ENCODE measurements at regions not wholly inside any gene's neighbourhood (a gene's known extent, or its start where the extent isn't known, plus 50 kb on each side); places are given as distances from the start of the nearest gene placed in this dataset.
"Not testable (repeated sequence)": the region's sequence is repeated elsewhere in the genome, so short reads cannot be mapped to it uniquely, and the experiment has no call there.

- not testable (repeated sequence) for H3K36me3 Mint-ChIP-seq (ENCODE audit: low read depth); H3K4me3 Mint-ChIP-seq; H3K27ac Mint-ChIP-seq; H3K27me3 Mint-ChIP-seq; H3K4me1 Mint-ChIP-seq (ENCODE audit: low read depth); H3K9me3 Mint-ChIP-seq
These were observed 790.4 kb downstream of the TTLL7 start for GRCh38 chr1:83208540-83208939.

GRCh38 chr1:83194610-83195009 is 804.3 kb downstream of the TTLL7 start:
- not testable (repeated sequence) for H3K36me3 Mint-ChIP-seq (ENCODE audit: low read depth); H3K4me3 Mint-ChIP-seq; H3K4me1 Mint-ChIP-seq (ENCODE audit: low read depth); H3K27me3 Mint-ChIP-seq; H3K9me3 Mint-ChIP-seq; H3K27ac Mint-ChIP-seq

DNA sequence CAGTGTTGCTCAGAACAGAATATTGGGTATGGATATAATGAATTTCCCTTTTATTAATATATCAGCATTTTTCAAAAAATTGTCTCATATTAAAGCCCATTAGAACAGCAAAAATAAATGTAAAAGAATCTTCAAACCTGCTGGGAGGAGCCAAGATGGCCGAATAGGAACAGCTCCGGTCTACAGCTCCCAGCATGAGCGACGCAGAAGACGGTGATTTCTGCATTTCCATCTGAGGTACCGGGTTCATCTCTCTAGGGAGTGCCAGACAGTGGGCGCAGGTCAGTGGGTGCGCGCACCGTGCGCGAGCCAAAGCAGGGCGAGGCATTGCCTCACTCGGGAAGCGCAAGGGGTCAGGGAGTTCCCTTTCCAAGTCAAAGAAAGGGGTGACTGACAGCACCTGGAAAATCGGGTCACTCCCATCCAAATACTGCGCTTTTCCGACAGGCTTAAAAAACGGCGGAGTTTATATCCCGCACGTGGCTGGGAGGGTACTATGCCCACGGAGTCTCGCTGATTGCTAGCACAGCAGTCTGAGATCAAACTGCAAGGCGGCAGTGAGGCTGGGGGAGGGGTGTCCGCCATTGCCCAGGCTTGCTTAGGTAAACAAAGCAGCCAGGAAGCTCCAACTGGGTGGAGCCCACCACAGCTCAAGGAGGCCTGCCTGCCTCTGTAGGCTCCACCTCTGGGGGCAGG is 816.8 kb downstream of the TTLL7 start:
- not testable (repeated sequence) for H3K4me3 Mint-ChIP-seq, H3K27ac Mint-ChIP-seq

DNA sequence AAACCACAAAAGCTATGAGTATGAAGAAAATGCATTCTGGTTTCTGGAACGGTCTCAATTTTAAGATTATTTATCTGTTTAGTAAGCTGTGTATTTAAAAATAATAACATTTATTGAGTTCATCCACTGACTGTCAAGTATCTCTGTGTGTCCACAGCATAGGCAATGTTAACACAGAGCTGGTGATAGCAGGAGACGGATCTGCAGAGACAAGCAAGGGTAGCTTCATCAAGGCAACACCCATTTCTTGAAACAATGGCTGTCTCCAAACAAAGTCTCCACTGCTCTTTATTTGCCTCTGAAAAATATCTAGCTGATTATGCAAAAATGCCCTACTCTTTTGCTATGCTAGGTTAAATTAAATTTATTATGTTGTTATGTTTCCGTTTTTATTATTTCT is 818.3 kb downstream of the TTLL7 start:
- not testable (repeated sequence) for H3K9me3 Mint-ChIP-seq; H3K27ac Mint-ChIP-seq; H3K27me3 Mint-ChIP-seq; H3K4me3 Mint-ChIP-seq; H3K36me3 Mint-ChIP-seq (ENCODE audit: low read depth); H3K4me1 Mint-ChIP-seq (ENCODE audit: low read depth)

More for the DNA sequence above, 816.8 kb downstream of the TTLL7 start:
- H3K9me3 Mint-ChIP-seq; H3K4me1 Mint-ChIP-seq (ENCODE audit: low read depth); H3K36me3 Mint-ChIP-seq (ENCODE audit: low read depth); H3K27me3 Mint-ChIP-seq: not testable (repeated sequence)

- H3K27ac Mint-ChIP-seq; H3K36me3 Mint-ChIP-seq (ENCODE audit: low read depth); H3K9me3 Mint-ChIP-seq; H3K4me3 Mint-ChIP-seq; H3K27me3 Mint-ChIP-seq; H3K4me1 Mint-ChIP-seq (ENCODE audit: low read depth): not testable (repeated sequence)
These were observed 831.3 kb downstream of the TTLL7 start for GRCh38 chr1:83167634-83168033.

DNA sequence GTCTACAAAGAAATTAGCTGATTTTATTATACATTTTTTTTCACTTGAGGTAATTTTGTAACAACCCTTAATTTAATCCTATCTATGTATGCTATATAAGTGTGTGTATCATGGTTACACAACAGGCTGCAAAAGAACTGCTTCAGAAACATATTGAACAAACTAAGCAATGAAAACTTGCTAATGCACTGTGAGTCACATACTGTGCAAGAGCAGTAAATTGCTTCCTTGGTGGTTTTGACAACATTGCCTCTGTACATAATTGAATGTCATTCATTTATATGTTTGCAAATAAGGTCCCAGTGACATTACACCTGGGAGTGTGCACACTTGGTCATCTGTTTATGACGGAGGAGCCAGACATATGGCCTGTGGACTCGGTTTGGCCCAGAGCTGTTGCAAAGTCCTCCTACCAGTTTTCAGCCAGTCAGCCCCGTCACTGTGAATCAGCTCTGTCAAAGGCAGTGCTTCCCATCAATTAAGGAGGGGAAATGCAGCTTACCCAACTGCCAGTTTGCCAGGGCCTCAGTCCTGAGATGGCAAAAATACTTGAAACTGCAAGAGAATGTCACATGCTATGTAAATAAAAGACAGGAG is 835.0 kb downstream of the TTLL7 start:
- H3K9me3 Mint-ChIP-seq; H3K4me3 Mint-ChIP-seq; H3K4me1 Mint-ChIP-seq (ENCODE audit: low read depth); H3K36me3 Mint-ChIP-seq (ENCODE audit: low read depth); H3K27ac Mint-ChIP-seq; H3K27me3 Mint-ChIP-seq: not testable (repeated sequence)

GRCh38 chr1:83158924-83159323 is 840.0 kb downstream of the TTLL7 start:
- H3K27me3 Mint-ChIP-seq; H3K4me3 Mint-ChIP-seq; H3K9me3 Mint-ChIP-seq; H3K4me1 Mint-ChIP-seq (ENCODE audit: low read depth); H3K27ac Mint-ChIP-seq; H3K36me3 Mint-ChIP-seq (ENCODE audit: low read depth): not testable (repeated sequence)

DNA sequence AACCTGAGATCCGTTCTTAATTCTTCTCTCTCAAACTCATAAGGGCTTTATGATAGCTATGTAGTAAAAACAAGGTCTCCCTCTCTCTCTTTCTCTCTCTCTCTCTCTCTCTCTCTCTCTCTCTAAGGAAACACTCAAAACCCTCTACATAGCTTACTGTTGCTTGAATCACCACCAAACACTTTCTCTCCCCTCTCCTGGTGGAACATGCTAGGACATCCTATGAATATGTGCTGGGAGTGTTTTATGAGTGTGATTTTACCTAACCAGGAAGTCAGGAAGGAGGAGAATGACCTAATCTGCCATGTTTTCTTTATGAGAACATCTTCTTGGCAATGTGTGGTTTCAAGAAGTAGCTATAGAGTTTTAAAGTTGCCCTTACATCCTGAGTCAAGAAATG is 844.6 kb downstream of the TTLL7 start:
- not testable (repeated sequence) for H3K27me3 Mint-ChIP-seq; H3K4me1 Mint-ChIP-seq (ENCODE audit: low read depth); H3K27ac Mint-ChIP-seq; H3K4me3 Mint-ChIP-seq; H3K36me3 Mint-ChIP-seq (ENCODE audit: low read depth); H3K9me3 Mint-ChIP-seq

DNA sequence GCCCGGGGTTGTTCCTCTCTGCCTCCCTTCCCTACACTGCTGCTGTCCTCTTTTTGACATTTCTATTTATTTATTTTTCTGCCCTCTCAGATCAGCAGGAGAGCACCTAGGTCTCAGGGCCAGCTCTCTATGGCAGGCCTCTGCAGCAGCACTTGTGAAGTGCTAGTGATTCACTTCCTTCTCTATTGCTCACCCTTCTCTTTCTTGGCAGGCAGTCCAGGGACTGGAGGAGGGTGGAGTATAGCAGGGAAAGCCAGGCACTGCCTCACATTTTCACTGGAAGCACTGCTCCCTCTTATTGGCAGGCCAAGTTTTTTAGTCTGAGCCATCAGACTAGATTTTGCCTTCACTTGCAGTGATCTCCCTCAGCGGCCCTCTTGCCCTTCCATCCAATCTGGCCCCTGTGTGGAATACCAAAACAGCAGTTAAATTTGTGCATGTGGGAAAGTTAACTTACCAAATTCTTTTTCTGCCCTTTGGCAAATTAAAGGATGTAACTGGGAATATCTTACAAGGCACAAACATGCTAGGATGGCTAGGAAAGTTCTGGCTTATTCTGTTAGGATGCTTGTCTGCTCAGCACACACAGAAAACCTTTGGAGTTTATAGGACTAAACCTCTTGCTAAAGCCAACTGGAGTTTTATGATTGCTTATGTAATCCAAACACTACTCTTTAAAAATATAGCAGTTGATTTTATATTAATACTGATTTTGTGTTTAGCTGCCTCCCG is 847.6 kb downstream of the TTLL7 start:
- not testable (repeated sequence) for H3K27me3 Mint-ChIP-seq; H3K9me3 Mint-ChIP-seq; H3K4me1 Mint-ChIP-seq (ENCODE audit: low read depth); H3K36me3 Mint-ChIP-seq (ENCODE audit: low read depth); H3K4me3 Mint-ChIP-seq; H3K27ac Mint-ChIP-seq

DNA sequence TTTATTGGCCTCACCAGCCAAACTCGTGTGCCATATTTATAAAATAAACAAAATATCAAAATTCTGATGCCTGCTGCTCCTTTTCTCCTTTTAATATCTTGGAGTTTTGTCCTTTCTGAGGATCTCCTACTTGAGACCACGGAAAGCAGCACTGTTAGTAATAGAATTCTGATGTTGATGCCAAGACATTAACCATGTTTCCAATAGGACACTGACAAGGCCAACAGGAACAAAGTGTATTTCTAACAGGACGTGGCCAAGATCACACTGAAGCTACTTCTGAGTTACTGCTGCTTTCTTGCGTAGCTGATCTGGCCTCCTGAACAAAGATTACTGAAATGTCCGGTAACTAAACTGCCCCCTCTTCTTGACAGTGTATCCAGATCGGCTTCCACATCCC is 848.5 kb downstream of the TTLL7 start:
- H3K4me3 Mint-ChIP-seq; H3K36me3 Mint-ChIP-seq (ENCODE audit: low read depth): not testable (repeated sequence)

DNA sequence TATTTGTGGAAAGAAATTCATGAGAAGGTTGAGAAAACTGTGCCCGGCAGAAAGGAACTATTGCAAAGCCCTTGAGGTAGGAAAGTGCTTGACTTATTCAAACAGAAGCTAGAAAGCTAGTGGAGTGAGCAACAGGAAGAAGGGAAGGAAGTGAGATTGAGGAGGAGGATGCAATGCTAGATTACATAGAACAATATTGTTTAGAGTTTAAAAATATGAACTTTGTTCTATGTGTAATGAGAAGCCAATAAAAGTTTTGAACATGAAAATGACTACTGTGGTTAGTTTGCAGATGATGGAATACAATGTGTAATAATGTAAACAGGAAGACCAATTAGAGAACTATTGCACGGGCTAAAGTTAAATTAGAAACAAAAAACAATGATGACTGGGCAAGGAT is 853.1 kb downstream of the TTLL7 start:
- H3K4me3 Mint-ChIP-seq; H3K27me3 Mint-ChIP-seq; H3K4me1 Mint-ChIP-seq (ENCODE audit: low read depth); H3K27ac Mint-ChIP-seq; H3K9me3 Mint-ChIP-seq; H3K36me3 Mint-ChIP-seq (ENCODE audit: low read depth): not testable (repeated sequence)

More for the DNA sequence above, 848.5 kb downstream of the TTLL7 start:
- H3K27me3 Mint-ChIP-seq; H3K27ac Mint-ChIP-seq; H3K9me3 Mint-ChIP-seq; H3K4me1 Mint-ChIP-seq (ENCODE audit: low read depth): not testable (repeated sequence)

DNA sequence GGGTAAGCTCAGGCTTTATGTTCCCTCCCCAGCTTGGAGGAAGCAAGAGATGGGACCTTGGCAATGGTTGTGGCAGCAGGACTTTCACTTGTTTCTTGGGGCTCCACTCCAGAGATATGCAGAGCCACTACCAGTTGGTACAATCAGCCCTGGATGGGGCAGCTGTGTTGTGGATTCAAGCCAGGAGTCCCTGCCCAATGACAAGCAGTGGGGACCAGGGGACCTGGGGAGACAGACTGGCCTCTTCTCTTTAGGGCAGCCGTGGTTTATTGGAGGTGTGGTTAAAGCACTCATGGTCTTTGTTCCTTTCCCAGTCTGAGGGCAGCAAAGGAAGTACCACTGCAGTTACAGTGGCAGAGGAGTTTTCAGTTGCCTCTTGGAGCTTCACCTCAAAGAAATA is 856.1 kb downstream of the TTLL7 start:
- not testable (repeated sequence) for H3K27ac Mint-ChIP-seq; H3K9me3 Mint-ChIP-seq; H3K36me3 Mint-ChIP-seq (ENCODE audit: low read depth); H3K4me1 Mint-ChIP-seq (ENCODE audit: low read depth); H3K4me3 Mint-ChIP-seq; H3K27me3 Mint-ChIP-seq

GRCh38 chr1:83135524-83136157 is 863.3 kb downstream of the TTLL7 start:
- H3K4me3 Mint-ChIP-seq; H3K4me1 Mint-ChIP-seq (ENCODE audit: low read depth); H3K27ac Mint-ChIP-seq; H3K27me3 Mint-ChIP-seq; H3K36me3 Mint-ChIP-seq (ENCODE audit: low read depth); H3K9me3 Mint-ChIP-seq: not testable (repeated sequence)

DNA sequence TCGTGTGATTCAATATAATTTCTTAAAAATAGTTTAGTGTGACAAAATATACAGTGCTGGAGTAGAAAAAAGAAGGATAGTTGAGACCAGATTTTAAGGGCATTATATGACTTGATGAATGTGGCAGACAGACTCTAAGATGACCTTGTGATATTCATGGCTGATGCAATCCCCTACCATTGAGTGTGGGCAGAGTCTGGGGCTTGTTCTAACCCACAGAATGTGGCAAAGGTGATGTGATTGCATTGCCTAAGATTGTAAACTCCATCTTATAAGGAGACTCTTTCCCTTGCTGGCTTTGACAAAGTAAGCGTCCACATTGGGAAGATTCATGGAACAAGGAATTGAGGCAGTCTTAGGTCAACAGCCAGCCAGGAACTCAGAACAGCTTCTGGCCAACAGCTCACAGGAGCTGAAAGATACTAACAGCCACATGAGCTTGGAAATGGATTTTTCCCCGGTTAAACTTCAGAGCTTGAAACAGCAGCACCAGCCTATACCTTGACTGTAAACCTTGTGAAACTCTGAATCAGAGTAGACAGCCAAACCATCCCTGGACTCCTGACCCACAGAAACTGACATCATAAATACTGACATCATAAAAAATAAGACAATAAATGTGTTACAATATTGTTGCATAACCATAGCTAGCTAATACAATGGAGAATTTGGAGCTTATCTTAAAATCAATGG is 864.5 kb downstream of the TTLL7 start:
- H3K36me3 Mint-ChIP-seq (ENCODE audit: low read depth); H3K27ac Mint-ChIP-seq; H3K4me1 Mint-ChIP-seq (ENCODE audit: low read depth); H3K9me3 Mint-ChIP-seq; H3K4me3 Mint-ChIP-seq; H3K27me3 Mint-ChIP-seq: not testable (repeated sequence)

- no peaks in the 10 kb centered on the region for H3K9me3 Mint-ChIP-seq
- no peak overlapping the region for H3K4me3 Mint-ChIP-seq
- H3K27ac Mint-ChIP-seq = no peak overlapping the region
- H3K36me3 Mint-ChIP-seq (ENCODE audit: low read depth) = no peaks in the 10 kb centered on the region
- no peaks in the 10 kb centered on the region for H3K27me3 Mint-ChIP-seq
- H3K4me1 Mint-ChIP-seq (ENCODE audit: low read depth) = no peaks in the 10 kb centered on the region
These were observed 867.3 kb downstream of the TTLL7 start for GRCh38 chr1:83131692-83131955.

Data from stimulated activated naive CD8-positive, alpha-beta T cell treated with anti-CD3 and anti-CD28 coated beads, Interleukin-15, Interleukin-2, amounts not matched to agents 100 ng/mL and 50 ng/mL, for 24 hours (primary cell).